ENCODE measurements at regions not wholly inside any gene's neighbourhood (a gene's known extent, or its start where the extent isn't known, plus 50 kb on each side); places are given as distances from the start of the nearest gene placed in this dataset.

- TF ChIP-seq CTCF (IDR thresholded peaks at IDR 0.05; ENCODE audit: low read depth, low read length, missing input control): no peak
- no peak for TF ChIP-seq RAD21 (IDR thresholded peaks at IDR 0.05)
- TF ChIP-seq EGR1 (IDR thresholded peaks at IDR 0.05; ENCODE audit: low read depth in 2 of 2): no peak
- no peak for TF ChIP-seq TAF1 (conservative IDR thresholded peaks at IDR 0.05)
- no peak for TF ChIP-seq REST (IDR thresholded peaks at IDR 0.05)
- TF ChIP-seq MAX (IDR thresholded peaks at IDR 0.05): no peak
- no peak for TF ChIP-seq ZBTB33 (IDR thresholded peaks at IDR 0.05)
- no peak for TF ChIP-seq HNF4A (conservative IDR thresholded peaks at IDR 0.05)
- no peak for TF ChIP-seq FOXA1 (IDR thresholded peaks at IDR 0.05)
- no peak for TF ChIP-seq YY1 (IDR thresholded peaks at IDR 0.05)
Measured at GRCh38 chr2:207320381-207321159, 154.8 kb upstream of the KLF7 start.

All from liver (tissue), 3 donors.